ENCODE measurements at regions not wholly inside any gene's neighbourhood (a gene's known extent, or its start where the extent isn't known, plus 50 kb on each side); places are given as distances from the start of the nearest gene placed in this dataset.

- DNase-seq: no peak
- H3K27ac ChIP-seq (ENCODE audit: insufficient read depth, low read length, poor library complexity, severe bottlenecking): no peak overlapping the region
- H3K4me1 ChIP-seq (ENCODE audit: control insufficient read depth, insufficient read depth, low read length, poor library complexity, severe bottlenecking): no peaks in the 10 kb centered on the region
- H3K36me3 ChIP-seq (ENCODE audit: control insufficient read depth, insufficient read depth, low read length): no peaks in the 10 kb centered on the region
- no peaks in the 10 kb centered on the region for H3K9me3 ChIP-seq (ENCODE audit: control insufficient read depth, low read length)
- H3K4me3 ChIP-seq (ENCODE audit: insufficient read depth, low read depth, low read length, poor library complexity, severe bottlenecking): no peak overlapping the region
- H3K27me3 ChIP-seq (replicated peaks; ENCODE audit: control insufficient read depth, insufficient read depth, low read length, poor library complexity, severe bottlenecking): no peaks in the 10 kb centered on the region
Observed at GRCh38 chr2:128501700-128502099, 183.0 kb upstream of the HS6ST1 start.

- H3K4me3 ChIP-seq (ENCODE audit: insufficient read depth, low read depth, low read length, poor library complexity, severe bottlenecking): no peak overlapping the region
- no peak for DNase-seq
- H3K36me3 ChIP-seq (ENCODE audit: control insufficient read depth, insufficient read depth, low read length): no peaks in the 10 kb centered on the region
- H3K9me3 ChIP-seq (ENCODE audit: control insufficient read depth, low read length): no peaks in the 10 kb centered on the region
- no peaks in the 10 kb centered on the region for H3K4me1 ChIP-seq (ENCODE audit: control insufficient read depth, insufficient read depth, low read length, poor library complexity, severe bottlenecking)
- H3K27me3 ChIP-seq (replicated peaks; ENCODE audit: control insufficient read depth, insufficient read depth, low read length, poor library complexity, severe bottlenecking): no peaks in the 10 kb centered on the region
- H3K27ac ChIP-seq (ENCODE audit: insufficient read depth, low read length, poor library complexity, severe bottlenecking): no peak overlapping the region
Observed at GRCh38 chr2:128502200-128502599, 183.5 kb upstream of the HS6ST1 start.

GRCh38 chr2:128502638-128503246 is 184.1 kb upstream of the HS6ST1 start:
- no peaks in the 10 kb centered on the region for H3K27me3 ChIP-seq (replicated peaks; ENCODE audit: control insufficient read depth, insufficient read depth, low read length, poor library complexity, severe bottlenecking)
- H3K4me1 ChIP-seq (ENCODE audit: control insufficient read depth, insufficient read depth, low read length, poor library complexity, severe bottlenecking): no peaks in the 10 kb centered on the region
- no peak overlapping the region for H3K27ac ChIP-seq (ENCODE audit: insufficient read depth, low read length, poor library complexity, severe bottlenecking)
- no peak overlapping the region for H3K4me3 ChIP-seq (ENCODE audit: insufficient read depth, low read depth, low read length, poor library complexity, severe bottlenecking)
- no peaks in the 10 kb centered on the region for H3K9me3 ChIP-seq (ENCODE audit: control insufficient read depth, low read length)
- no peaks in the 10 kb centered on the region for H3K36me3 ChIP-seq (ENCODE audit: control insufficient read depth, insufficient read depth, low read length)
- no peak for DNase-seq

GRCh38 chr2:128503399-128504245 is 185.0 kb upstream of the HS6ST1 start:
- no peaks in the 10 kb centered on the region for H3K9me3 ChIP-seq (ENCODE audit: control insufficient read depth, low read length)
- H3K27me3 ChIP-seq (replicated peaks; ENCODE audit: control insufficient read depth, insufficient read depth, low read length, poor library complexity, severe bottlenecking): no peaks in the 10 kb centered on the region
- no peaks in the 10 kb centered on the region for H3K36me3 ChIP-seq (ENCODE audit: control insufficient read depth, insufficient read depth, low read length)
- no peak for DNase-seq
- H3K4me1 ChIP-seq (ENCODE audit: control insufficient read depth, insufficient read depth, low read length, poor library complexity, severe bottlenecking): no peaks in the 10 kb centered on the region
- no peak overlapping the region for H3K27ac ChIP-seq (ENCODE audit: insufficient read depth, low read length, poor library complexity, severe bottlenecking)
- H3K4me3 ChIP-seq (ENCODE audit: insufficient read depth, low read depth, low read length, poor library complexity, severe bottlenecking): no peak overlapping the region

- Histone ChIP-seq H3K36me3 (ENCODE audit: control insufficient read depth, insufficient read depth, low read length) (no peaks in the 10 kb centered on the region), H3K27me3 (replicated peaks; ENCODE audit: control insufficient read depth, insufficient read depth, low read length, poor library complexity, severe bottlenecking) (no peaks in the 10 kb centered on the region), H3K4me1 (ENCODE audit: control insufficient read depth, insufficient read depth, low read length, poor library complexity, severe bottlenecking) (no peaks in the 10 kb centered on the region), H3K9me3 (ENCODE audit: control insufficient read depth, low read length) (no peaks in the 10 kb centered on the region), H3K27ac (ENCODE audit: insufficient read depth, low read length, poor library complexity, severe bottlenecking) (no peak overlapping the region), H3K4me3 (ENCODE audit: insufficient read depth, low read depth, low read length, poor library complexity, severe bottlenecking) (no peak overlapping the region)
- no peak for DNase-seq
Observed at GRCh38 chr2:128504246-128505149, 185.8 kb upstream of the HS6ST1 start.

- no peak for DNase-seq
- Histone ChIP-seq H3K27me3 (replicated peaks; ENCODE audit: control insufficient read depth, insufficient read depth, low read length, poor library complexity, severe bottlenecking) (no peaks in the 10 kb centered on the region), H3K4me3 (ENCODE audit: insufficient read depth, low read depth, low read length, poor library complexity, severe bottlenecking) (no peak overlapping the region), H3K27ac (ENCODE audit: insufficient read depth, low read length, poor library complexity, severe bottlenecking) (no peak overlapping the region), H3K9me3 (ENCODE audit: control insufficient read depth, low read length) (no peaks in the 10 kb centered on the region), H3K4me1 (ENCODE audit: control insufficient read depth, insufficient read depth, low read length, poor library complexity, severe bottlenecking) (no peaks in the 10 kb centered on the region), H3K36me3 (ENCODE audit: control insufficient read depth, insufficient read depth, low read length) (no peaks in the 10 kb centered on the region)
Observed at GRCh38 chr2:128505150-128505490, 186.5 kb upstream of the HS6ST1 start.

GRCh38 chr2:128505575-128506526 is 187.2 kb upstream of the HS6ST1 start:
- H3K4me3 ChIP-seq (ENCODE audit: insufficient read depth, low read depth, low read length, poor library complexity, severe bottlenecking): no peak overlapping the region
- no peaks in the 10 kb centered on the region for H3K4me1 ChIP-seq (ENCODE audit: control insufficient read depth, insufficient read depth, low read length, poor library complexity, severe bottlenecking)
- no peak for DNase-seq
- H3K27ac ChIP-seq (ENCODE audit: insufficient read depth, low read length, poor library complexity, severe bottlenecking): no peak overlapping the region
- H3K27me3 ChIP-seq (replicated peaks; ENCODE audit: control insufficient read depth, insufficient read depth, low read length, poor library complexity, severe bottlenecking): no peaks in the 10 kb centered on the region
- H3K36me3 ChIP-seq (ENCODE audit: control insufficient read depth, insufficient read depth, low read length): no peaks in the 10 kb centered on the region
- no peaks in the 10 kb centered on the region for H3K9me3 ChIP-seq (ENCODE audit: control insufficient read depth, low read length)

- no peaks in the 10 kb centered on the region for H3K4me1 ChIP-seq (ENCODE audit: control insufficient read depth, insufficient read depth, low read length, poor library complexity, severe bottlenecking)
- no peaks in the 10 kb centered on the region for H3K36me3 ChIP-seq (ENCODE audit: control insufficient read depth, insufficient read depth, low read length)
- H3K9me3 ChIP-seq (ENCODE audit: control insufficient read depth, low read length): no peaks in the 10 kb centered on the region
- H3K27me3 ChIP-seq (replicated peaks; ENCODE audit: control insufficient read depth, insufficient read depth, low read length, poor library complexity, severe bottlenecking): no peaks in the 10 kb centered on the region
- no peak overlapping the region for H3K27ac ChIP-seq (ENCODE audit: insufficient read depth, low read length, poor library complexity, severe bottlenecking)
- no peak overlapping the region for H3K4me3 ChIP-seq (ENCODE audit: insufficient read depth, low read depth, low read length, poor library complexity, severe bottlenecking)
- no peak for DNase-seq
Observed at GRCh38 chr2:128506534-128506933, 187.9 kb upstream of the HS6ST1 start.

- Histone ChIP-seq H3K9me3 (ENCODE audit: control insufficient read depth, low read length) (no peaks in the 10 kb centered on the region), H3K36me3 (ENCODE audit: control insufficient read depth, insufficient read depth, low read length) (no peaks in the 10 kb centered on the region), H3K4me1 (ENCODE audit: control insufficient read depth, insufficient read depth, low read length, poor library complexity, severe bottlenecking) (no peaks in the 10 kb centered on the region), H3K27me3 (replicated peaks; ENCODE audit: control insufficient read depth, insufficient read depth, low read length, poor library complexity, severe bottlenecking) (no peaks in the 10 kb centered on the region), H3K27ac (ENCODE audit: insufficient read depth, low read length, poor library complexity, severe bottlenecking) (no peak overlapping the region), H3K4me3 (ENCODE audit: insufficient read depth, low read depth, low read length, poor library complexity, severe bottlenecking) (no peak overlapping the region)
- no peak for DNase-seq
Observed at GRCh38 chr2:128510701-128511397, 192.2 kb upstream of the HS6ST1 start.
